Endothelial cell of umbilical vein (primary cell): ENCODE measurements at regions not wholly inside any gene's neighbourhood (a gene's known extent, or its start where the extent isn't known, plus 50 kb on each side); places are given as distances from the start of the nearest gene placed in this dataset.

Experiments
- BruUV-seq: library from RNA; stranded (reverse); fragments of 400-500 nt; replicated peaks from 2 replicates; lab custom pipeline; 2021; lab: Mats Ljungman, UMichigan
- CTCF ChIA-PET: fragments of 300-600, 350-600 bp; sonication (Branson Sonifier 250); formaldehyde crosslinking; loops from one replicate; lab custom pipeline; 2021; ENCODE audit warnings: antibody characterized with exemption, inconsistent platforms; lab: Charles Lee
- POLR2A ChIA-PET: fragments of 300-600, 350-600 bp; sonication (Branson Sonifier 250); formaldehyde crosslinking; loops from one replicate; lab custom pipeline; 2021; ENCODE audit warnings: antibody characterized with exemption, inconsistent platforms; lab: Charles Lee
- DNase-seq: peaks from one replicate; pipeline ENCODE4 v3.0.0-alpha.2; 2011; ENCODE audit warnings: low read depth, low spot score
- FAIRE-seq: peaks from 2 replicates; lab custom pipeline; 2011; peaks lifted over from hg19 to GRCh38; lab: Jason Lieb, UNC
- H2AFZ ChIP-seq: 2 replicates; pipeline ENCODE4 v1.6.0; 2012; ENCODE audit warnings: low read depth, low read length, control low read depth, inconsistent platforms
- H3K27ac ChIP-seq: 2 replicates; pipeline ENCODE4 v1.5.1; 2011; ENCODE audit warnings: low read depth, mild to moderate bottlenecking, control low read depth, low read length, moderate library complexity; ENCODE audit not compliant: insufficient read depth
- H3K27me3 ChIP-seq, 2 experiments: 2 replicates each; pipeline versions ENCODE4 v1.6.0 to v1.6.1; 2011; ENCODE audit warnings: low read length in 2 of 2, mixed read lengths in 1 of 2; ENCODE audit not compliant: control insufficient read depth in 2 of 2, insufficient read depth in 2 of 2
- H3K36me3 ChIP-seq, 2 experiments: 2 replicates in 1 of 2; 3 replicates in 1 of 2; pipeline ENCODE4 v1.5.1; 2011; ENCODE audit warnings: low read length in 2 of 2, mild to moderate bottlenecking in 1 of 2, moderate library complexity in 1 of 2; ENCODE audit not compliant: control insufficient read depth in 2 of 2, insufficient read depth in 2 of 2; ENCODE audit errors: extremely low read depth in 1 of 2
- H3K4me1 ChIP-seq: 3 replicates; pipeline ENCODE4 v1.5.1; 2011; ENCODE audit warnings: mild to moderate bottlenecking, low read length; ENCODE audit not compliant: control insufficient read depth, insufficient read depth; ENCODE audit errors: extremely low read depth
- H3K4me2 ChIP-seq: 2 replicates; pipeline ENCODE4 v1.6.1; 2011; ENCODE audit warnings: low read length, control low read depth, mixed read lengths; ENCODE audit not compliant: insufficient read depth
- H3K4me3 ChIP-seq, 3 experiments: fragments of 200-600 bp in 1 of 3; sonication (generic), shearing (Covaris generic) in 1 of 3; replicated peaks in 1 of 3; 2 replicates each; pipeline ENCODE4 v1.5.1; 2011 to 2016; ENCODE audit warnings: control low read depth in 3 of 3, low read length in 3 of 3, mild to moderate bottlenecking in 2 of 3, inconsistent platforms in 1 of 3, low read depth in 1 of 3, moderate library complexity in 1 of 3; ENCODE audit not compliant: insufficient read depth in 1 of 3
- H3K79me2 ChIP-seq: 2 replicates; pipeline ENCODE4 v1.6.0; 2012; ENCODE audit warnings: low read length, inconsistent platforms; ENCODE audit not compliant: control insufficient read depth, insufficient read depth
- H3K9ac ChIP-seq: replicated peaks from 2 replicates; pipeline ENCODE3; 2011; ENCODE audit warnings: low read length, control low read depth; ENCODE audit not compliant: insufficient read depth; ENCODE audit errors: extremely low read depth
- H3K9me1 ChIP-seq: replicated peaks from 3 replicates; pipeline ENCODE4 v1.6.0; 2011; ENCODE audit warnings: mild to moderate bottlenecking, low read length; ENCODE audit not compliant: control insufficient read depth, insufficient read depth; ENCODE audit errors: extremely low read depth
- H3K9me3 ChIP-seq: replicated peaks from 2 replicates; pipeline ENCODE4 v1.5.1; 2012; ENCODE audit warnings: low read length, inconsistent platforms; ENCODE audit not compliant: control insufficient read depth, insufficient read depth
- H4K20me1 ChIP-seq: replicated peaks from 2 replicates; pipeline ENCODE3; 2011; ENCODE audit warnings: mild to moderate bottlenecking, low read length; ENCODE audit not compliant: control insufficient read depth, insufficient read depth; ENCODE audit errors: extremely low read depth
- CTCF ChIP-seq, 2 donors: IDR thresholded peaks; 1 replicate in 1 of 2; 2 replicates in 1 of 2; pipeline ENCODE4 v1.5.1; 2011; ENCODE audit warnings: low read length in 2 of 2, mild to moderate bottlenecking in 2 of 2, moderate library complexity in 2 of 2, control low read depth in 1 of 2, inconsistent platforms in 1 of 2, low read depth in 1 of 2; ENCODE audit not compliant: insufficient read depth in 1 of 2; ENCODE audit errors: extremely low read depth in 1 of 2
- EZH2 ChIP-seq: IDR thresholded peaks from 2 replicates; pipeline ENCODE4 v1.6.1; 2012; ENCODE audit warnings: borderline replicate concordance, low read depth, mild to moderate bottlenecking, moderate library complexity, low read length, inconsistent platforms; ENCODE audit not compliant: severe bottlenecking
- FOS ChIP-seq: IDR thresholded peaks from 2 replicates; pipeline ENCODE4 v1.6.1; 2011; ENCODE audit warnings: mild to moderate bottlenecking, low read length, moderate library complexity, borderline replicate concordance; ENCODE audit not compliant: insufficient read depth
- GATA2 ChIP-seq: IDR thresholded peaks from 2 replicates; pipeline ENCODE4 v1.7.0; 2011; ENCODE audit warnings: low read depth, mild to moderate bottlenecking, moderate library complexity, mixed read lengths, low read length; ENCODE audit not compliant: insufficient read length, insufficient read depth
- JUN ChIP-seq: IDR thresholded peaks from 2 replicates; pipeline ENCODE4 v1.6.1; 2011; ENCODE audit warnings: borderline replicate concordance, low read depth; ENCODE audit not compliant: insufficient read length, insufficient read depth
- MAX ChIP-seq: IDR thresholded peaks from 2 replicates; pipeline ENCODE4 v1.6.1; 2011; ENCODE audit not compliant: insufficient read depth, insufficient read length
- MYC ChIP-seq: IDR thresholded peaks from one replicate; pipeline ENCODE4 v1.6.1; 2011; ENCODE audit warnings: mild to moderate bottlenecking, low read depth, low read length
- POLR2A ChIP-seq: IDR thresholded peaks from 2 replicates; pipeline ENCODE4 v1.6.1; 2012; ENCODE audit warnings: low read depth, mild to moderate bottlenecking, control low read depth, low read length
- POLR2AphosphoS5 ChIP-seq: IDR thresholded peaks from 2 replicates; pipeline ENCODE4 v1.6.1; 2012; ENCODE audit warnings: low read depth, mild to moderate bottlenecking, control low read depth, low read length, moderate library complexity; ENCODE audit not compliant: insufficient read depth
- dilution Hi-C: fragments of 300-500 bp; cut with MboI; formaldehyde crosslinking; loops from one replicate; pipeline ENCODE4 v1.15.0; 2019; ENCODE audit warnings: low sequenced_read_pairs; ENCODE audit not compliant: extremely low pct_ligation_motif_present
- intact Hi-C: fragments of 100-400 bp; cut with micrococcal nuclease; formaldehyde crosslinking; loops from one replicate; pipeline ENCODE4 v1.10.0; 2022

- Histone ChIP-seq H3K4me2 (no peak overlapping the region), H3K79me2 (no peaks in the 10 kb centered on the region), H3K36me3 (no peaks in the 10 kb centered on the region), H3K9me3 (peaks cover 4% of the 10 kb centered on the region), H3K9me1 (no peaks in the 10 kb centered on the region), H3K27me3 (no peaks in the 10 kb centered on the region), H3K9ac (no peak overlapping the region), H3K27ac (no peak overlapping the region), H3K4me3 (no peak overlapping the region), H4K20me1 (no peaks in the 10 kb centered on the region), H3K4me1 (no peaks in the 10 kb centered on the region), H2AFZ (no peak overlapping the region)
- dilution Hi-C loops (no loop called here), intact Hi-C loops (no loop called here)
- ChIA-PET CTCF (no interaction called here), POLR2A (no interaction called here)
- no peak for DNase-seq
- no TSS peak for BruUV-seq
- TF ChIP-seq FOS (no peak), JUN (no peak), CTCF (IDR thresholded peaks at IDR 0.05; ENCODE audit: extremely low read depth in 1 of 2, insufficient read depth in 1 of 2, low read depth in 1 of 2, low read length in 2 of 2) (no peak), POLR2AphosphoS5 (no peak), MAX (no peak), MYC (no peak), POLR2A (no peak), GATA2 (no peak), EZH2 (no peak)
- FAIRE-seq = no peak
Observed at GRCh38 chr16:35295856-35296255, 1836.4 kb downstream of the TP53TG3F start.
